Neural progenitor cell (in vitro differentiated cells): ENCODE measurements at regions not wholly inside any gene's neighbourhood (a gene's known extent, or its start where the extent isn't known, plus 50 kb on each side); places are given as distances from the start of the nearest gene placed in this dataset.

Source experiments
- DNase-seq: peaks from one replicate; pipeline ENCODE4 v3.0.0-alpha.2; 2016; ENCODE audit warnings: low spot score
- H2AFZ ChIP-seq: fragments of 200-600 bp; sonication (generic); replicated peaks from 2 replicates; pipeline ENCODE4 v1.6.1; 2016; ENCODE audit warnings: antibody characterized with exemption
- H3F3A ChIP-seq: fragments of 200-600 bp; sonication (generic); 2 replicates; pipeline ENCODE4 v1.6.1; 2016; ENCODE audit warnings: antibody characterized with exemption, low read depth
- H3K27ac ChIP-seq: fragments of 200-600 bp; sonication (generic); 2 replicates; pipeline ENCODE4 v1.5.1; 2016; ENCODE audit warnings: mild to moderate bottlenecking
- H3K27me3 ChIP-seq: fragments of 200-600 bp; sonication (generic); 2 replicates; pipeline ENCODE4 v1.6.1; 2016; ENCODE audit warnings: mild to moderate bottlenecking, moderate library complexity
- H3K36me3 ChIP-seq: fragments of 200-600 bp; sonication (generic); 2 replicates; pipeline ENCODE4 v1.5.1; 2016
- H3K4me1 ChIP-seq: fragments of 200-600 bp; sonication (generic); 2 replicates; pipeline ENCODE4 v1.6.1; 2016; ENCODE audit warnings: mixed run types
- H3K4me2 ChIP-seq: fragments of 200-600 bp; sonication (generic); 2 replicates; pipeline ENCODE4 v1.6.1; 2016
- H3K4me3 ChIP-seq: fragments of 200-600 bp; sonication (generic); 2 replicates; pipeline ENCODE4 v1.5.1; 2016
- H3K79me2 ChIP-seq: fragments of 200-600 bp; sonication (generic); 2 replicates; pipeline ENCODE4 v1.6.1; 2016; ENCODE audit warnings: low read depth
- H3K9ac ChIP-seq: fragments of 200-600 bp; sonication (generic); 2 replicates; pipeline ENCODE4 v1.6.1; 2016
- H3K9me3 ChIP-seq: fragments of 200-600 bp; sonication (generic); 2 replicates; pipeline ENCODE4 v1.5.1; 2016; ENCODE audit warnings: low read depth
- H4K20me1 ChIP-seq: fragments of 200-600 bp; sonication (generic); 2 replicates; pipeline ENCODE4 v1.6.1; 2016; ENCODE audit warnings: low read depth
- H3K27ac Mint-ChIP-seq: 3 replicates; pipeline ENCODE4 v1.8.0; 2021; ENCODE audit warnings: mixed read lengths
- H3K27me3 Mint-ChIP-seq: 2 replicates; pipeline ENCODE4 v1.8.0; 2022; ENCODE audit warnings: low read depth, mild to moderate bottlenecking, inconsistent platforms, moderate library complexity, mixed read lengths; ENCODE audit not compliant: insufficient read depth
- H3K36me3 Mint-ChIP-seq: 3 replicates; pipeline ENCODE4 v1.8.0; 2021; ENCODE audit warnings: mixed read lengths
- H3K4me1 Mint-ChIP-seq: 3 replicates; pipeline ENCODE4 v1.8.0; 2021; ENCODE audit warnings: mixed read lengths
- H3K4me3 Mint-ChIP-seq: 3 replicates; pipeline ENCODE4 v1.8.0; 2021; ENCODE audit warnings: mild to moderate bottlenecking, moderate library complexity, mixed read lengths
- H3K9me3 Mint-ChIP-seq: 3 replicates; pipeline ENCODE4 v1.8.0; 2020; ENCODE audit warnings: mixed read lengths
- EZH2 ChIP-seq: fragments of 200-600 bp; sonication (generic); IDR thresholded peaks from 2 replicates; pipeline ENCODE4 v1.6.1; 2017; ENCODE audit warnings: antibody characterized with exemption, mild to moderate bottlenecking, moderate library complexity
- EZH2phosphoT487 ChIP-seq: fragments of 200-600 bp; sonication (generic); IDR thresholded peaks from 2 replicates; pipeline ENCODE4 v1.6.1; 2017; ENCODE audit warnings: antibody characterized with exemption
- TF ChIP-seq, protein P1 (sequence below): fragments of 200-600 bp; sonication (generic); IDR thresholded peaks from 2 replicates; pipeline ENCODE4 v1.5.1; 2017; ENCODE audit warnings: antibody characterized with exemption, mild to moderate bottlenecking

DNA sequence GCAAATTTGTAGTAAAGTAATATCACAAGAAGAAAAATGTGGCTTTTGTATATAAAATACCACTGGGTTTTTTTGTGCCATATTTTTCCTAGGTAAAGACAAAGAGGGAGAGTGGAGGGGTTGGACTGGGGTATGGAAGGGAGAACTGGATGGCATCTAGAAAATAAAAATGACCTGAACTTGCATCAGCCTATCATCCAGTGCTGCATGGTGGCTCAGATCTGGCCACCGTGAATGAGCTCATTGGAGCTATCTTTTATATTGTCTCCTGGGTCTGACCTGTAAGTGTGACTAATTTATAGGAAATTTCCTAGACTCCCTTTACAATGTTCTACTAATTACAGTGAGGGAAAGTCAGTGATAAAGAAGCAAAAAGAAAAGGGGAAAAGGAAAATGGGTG is 369.0 kb downstream of the TMEM182 start:
- H3K4me1 Mint-ChIP-seq: no peaks in the 10 kb centered on the region
- H3K4me1 ChIP-seq: peaks cover 22% of the 10 kb centered on the region
- H3K4me2 ChIP-seq: no peak overlapping the region
- no peaks in the 10 kb centered on the region for H3K36me3 ChIP-seq
- no peak overlapping the region for H3K4me3 ChIP-seq
- H3F3A ChIP-seq: no peaks in the 10 kb centered on the region
- H3K4me3 Mint-ChIP-seq: no peak overlapping the region
- H3K27me3 Mint-ChIP-seq: no peaks in the 10 kb centered on the region
- H3K27ac ChIP-seq: no peak overlapping the region
- H4K20me1 ChIP-seq: no peaks in the 10 kb centered on the region
- H3K27ac Mint-ChIP-seq: no peak overlapping the region
- TF ChIP-seq, protein P1, sequence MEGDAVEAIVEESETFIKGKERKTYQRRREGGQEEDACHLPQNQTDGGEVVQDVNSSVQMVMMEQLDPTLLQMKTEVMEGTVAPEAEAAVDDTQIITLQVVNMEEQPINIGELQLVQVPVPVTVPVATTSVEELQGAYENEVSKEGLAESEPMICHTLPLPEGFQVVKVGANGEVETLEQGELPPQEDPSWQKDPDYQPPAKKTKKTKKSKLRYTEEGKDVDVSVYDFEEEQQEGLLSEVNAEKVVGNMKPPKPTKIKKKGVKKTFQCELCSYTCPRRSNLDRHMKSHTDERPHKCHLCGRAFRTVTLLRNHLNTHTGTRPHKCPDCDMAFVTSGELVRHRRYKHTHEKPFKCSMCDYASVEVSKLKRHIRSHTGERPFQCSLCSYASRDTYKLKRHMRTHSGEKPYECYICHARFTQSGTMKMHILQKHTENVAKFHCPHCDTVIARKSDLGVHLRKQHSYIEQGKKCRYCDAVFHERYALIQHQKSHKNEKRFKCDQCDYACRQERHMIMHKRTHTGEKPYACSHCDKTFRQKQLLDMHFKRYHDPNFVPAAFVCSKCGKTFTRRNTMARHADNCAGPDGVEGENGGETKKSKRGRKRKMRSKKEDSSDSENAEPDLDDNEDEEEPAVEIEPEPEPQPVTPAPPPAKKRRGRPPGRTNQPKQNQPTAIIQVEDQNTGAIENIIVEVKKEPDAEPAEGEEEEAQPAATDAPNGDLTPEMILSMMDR: no peak
- no peak for TF ChIP-seq EZH2
- TF ChIP-seq EZH2phosphoT487: no peak
- no peak for DNase-seq
- no peak overlapping the region for H2AFZ ChIP-seq
- no peaks in the 10 kb centered on the region for H3K9me3 ChIP-seq
- no peaks in the 10 kb centered on the region for H3K79me2 ChIP-seq
- no peaks in the 10 kb centered on the region for H3K27me3 ChIP-seq
- H3K9ac ChIP-seq: no peak overlapping the region
- no peaks in the 10 kb centered on the region for H3K9me3 Mint-ChIP-seq
- H3K36me3 Mint-ChIP-seq: no peaks in the 10 kb centered on the region

DNA sequence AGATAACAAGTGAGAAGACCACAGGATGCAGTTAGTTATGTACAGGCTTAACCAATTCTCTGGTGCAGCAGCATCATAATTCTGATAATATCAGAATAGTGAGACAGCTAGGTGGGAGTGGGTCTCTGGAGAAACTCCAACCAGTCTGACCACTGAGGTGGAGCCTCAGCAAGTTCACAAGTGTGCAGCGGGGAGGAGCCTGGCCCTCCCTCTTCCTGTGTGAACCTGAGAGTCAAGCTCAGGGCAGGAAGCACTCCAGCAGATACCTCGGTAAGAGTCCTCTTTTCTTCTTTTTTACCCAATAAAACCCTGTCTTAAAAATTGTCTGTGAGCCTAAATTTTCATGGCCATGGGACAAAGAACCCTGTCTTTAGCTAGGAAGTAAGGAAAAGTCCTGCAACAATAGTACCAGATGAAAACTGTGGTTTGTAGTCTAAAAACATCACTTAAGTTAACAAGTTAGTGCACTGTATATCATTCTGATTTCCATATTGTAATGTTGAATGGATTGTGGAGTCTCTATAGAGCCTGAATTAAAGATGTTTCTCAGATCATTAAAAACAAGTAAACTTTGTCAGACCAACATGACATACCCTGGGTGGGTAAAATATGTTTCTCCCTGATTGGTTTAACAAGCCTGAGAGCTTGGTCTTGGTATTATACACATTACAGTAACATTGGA is 370.8 kb downstream of the TMEM182 start:
- Histone ChIP-seq H4K20me1 (no peaks in the 10 kb centered on the region), H3K4me3 (no peak overlapping the region), H3K27ac (no peak overlapping the region), H3K9me3 (no peaks in the 10 kb centered on the region), H3K9ac (no peak overlapping the region), H3K27me3 (no peaks in the 10 kb centered on the region), H3K79me2 (no peaks in the 10 kb centered on the region), H3F3A (no peaks in the 10 kb centered on the region), H3K4me1 (peaks cover 4% of the 10 kb centered on the region), H2AFZ (peak overlapping the region; percentile 27), H3K4me2 (no peak overlapping the region), H3K36me3 (no peaks in the 10 kb centered on the region)
- H3K4me1 Mint-ChIP-seq: no peaks in the 10 kb centered on the region
- peaks cover 5% of the 10 kb centered on the region for H3K9me3 Mint-ChIP-seq
- peaks cover 3% of the 10 kb centered on the region for H3K36me3 Mint-ChIP-seq
- no peaks in the 10 kb centered on the region for H3K27me3 Mint-ChIP-seq
- TF ChIP-seq EZH2: no peak
- no peak overlapping the region for H3K27ac Mint-ChIP-seq
- H3K4me3 Mint-ChIP-seq: no peak overlapping the region
- DNase-seq: no peak

DNA sequence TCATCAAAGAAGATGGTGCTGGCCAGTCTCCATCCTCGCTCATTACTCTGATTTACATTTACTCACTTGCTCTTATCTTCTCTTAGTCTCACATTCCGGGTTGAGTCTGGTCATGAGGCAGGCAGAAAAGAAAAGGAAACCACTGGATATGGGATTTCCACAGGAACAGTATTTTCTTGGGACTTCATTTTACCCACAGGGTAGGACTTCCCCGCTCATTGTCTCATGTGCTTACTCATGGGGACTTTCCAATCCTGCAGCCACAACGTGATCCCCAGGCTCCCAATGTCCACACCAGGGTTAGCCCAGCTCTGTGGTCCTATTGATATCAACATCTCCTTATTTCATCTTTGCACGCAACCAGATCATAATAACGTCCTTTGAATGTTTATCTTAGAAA is 373.8 kb downstream of the TMEM182 start:
- Histone ChIP-seq H3K27me3 (no peaks in the 10 kb centered on the region), H2AFZ (no peak overlapping the region), H3F3A (peaks cover 28% of the 10 kb centered on the region), H3K4me2 (no peak overlapping the region), H3K9me3 (no peaks in the 10 kb centered on the region), H3K4me1 (peaks cover 24% of the 10 kb centered on the region), H3K79me2 (no peaks in the 10 kb centered on the region), H3K9ac (no peak overlapping the region), H3K4me3 (no peak overlapping the region), H4K20me1 (no peaks in the 10 kb centered on the region), H3K36me3 (no peaks in the 10 kb centered on the region), H3K27ac (no peak overlapping the region)
- no peak overlapping the region for H3K27ac Mint-ChIP-seq
- no peak overlapping the region for H3K4me3 Mint-ChIP-seq
- peaks cover 6% of the 10 kb centered on the region for H3K9me3 Mint-ChIP-seq
- H3K36me3 Mint-ChIP-seq: peaks cover 3% of the 10 kb centered on the region
- TF ChIP-seq, protein P1: no peak
- TF ChIP-seq EZH2 (no peak), EZH2phosphoT487 (no peak)
- no peak for DNase-seq
- no peaks in the 10 kb centered on the region for H3K27me3 Mint-ChIP-seq
- H3K4me1 Mint-ChIP-seq: peaks cover 3% of the 10 kb centered on the region

GRCh38 chr2:103138123-103138901 is 376.5 kb downstream of the TMEM182 start:
- H3K27ac Mint-ChIP-seq: no peak overlapping the region
- H3K9me3 Mint-ChIP-seq: peaks cover 6% of the 10 kb centered on the region
- H3F3A ChIP-seq: peaks cover 29% of the 10 kb centered on the region
- no peaks in the 10 kb centered on the region for H4K20me1 ChIP-seq
- no peak overlapping the region for H3K4me2 ChIP-seq
- peaks cover 26% of the 10 kb centered on the region for H3K4me1 ChIP-seq
- H3K9me3 ChIP-seq: no peaks in the 10 kb centered on the region
- H3K4me3 Mint-ChIP-seq: no peak overlapping the region
- no peak for DNase-seq
- no peaks in the 10 kb centered on the region for H3K79me2 ChIP-seq
- H3K27me3 ChIP-seq: no peaks in the 10 kb centered on the region
- no peaks in the 10 kb centered on the region for H3K27me3 Mint-ChIP-seq
- H3K27ac ChIP-seq: no peak overlapping the region
- no peak overlapping the region for H3K4me3 ChIP-seq
- H3K36me3 Mint-ChIP-seq: peaks cover 3% of the 10 kb centered on the region
- TF ChIP-seq EZH2 (no peak), EZH2phosphoT487 (no peak)
- TF ChIP-seq, protein P1: no peak
- peaks cover 3% of the 10 kb centered on the region for H3K4me1 Mint-ChIP-seq
- H3K9ac ChIP-seq: no peak overlapping the region
- no peak overlapping the region for H2AFZ ChIP-seq
- no peaks in the 10 kb centered on the region for H3K36me3 ChIP-seq
